ENCODE measurements at regions not wholly inside any gene's neighbourhood (a gene's known extent, or its start where the extent isn't known, plus 50 kb on each side); places are given as distances from the start of the nearest gene placed in this dataset.

GRCh38 chr4:72893354-72894066, 176.0 kb downstream of the COX18 start:
- TF ChIP-seq TARDBP (IDR thresholded peaks at IDR 0.05): no peak
- no peak for TF ChIP-seq SP1 (IDR thresholded peaks at IDR 0.05)
- TF ChIP-seq CTBP1 (IDR thresholded peaks at IDR 0.05; ENCODE audit: borderline replicate concordance): no peak
- TF ChIP-seq LEF1 (IDR thresholded peaks at IDR 0.05; ENCODE audit: borderline replicate concordance): no peak
- no peak for TF ChIP-seq FOXK2 (IDR thresholded peaks at IDR 0.05)
- no peak for TF ChIP-seq FOXM1 (IDR thresholded peaks at IDR 0.05; ENCODE audit: borderline replicate concordance)
- no peak for TF ChIP-seq HDGF (IDR thresholded peaks at IDR 0.05; ENCODE audit: borderline replicate concordance)
- no peak for TF ChIP-seq ZNF384 (IDR thresholded peaks at IDR 0.05)
- TF ChIP-seq NFRKB (IDR thresholded peaks at IDR 0.05): no peak
- TF ChIP-seq BHLHE40 (IDR thresholded peaks at IDR 0.05; ENCODE audit: borderline replicate concordance): no peak
- TF ChIP-seq L3MBTL2 (conservative IDR thresholded peaks at IDR 0.05): no peak
- no peak for TF ChIP-seq FOXA1 (IDR thresholded peaks at IDR 0.05)
- no peak for TF ChIP-seq ELF4 (IDR thresholded peaks at IDR 0.05)
- TF ChIP-seq PKNOX1 (IDR thresholded peaks at IDR 0.05): no peak
